Amniotic stem cell (primary cell): ENCODE measurements at regions not wholly inside any gene's neighbourhood (a gene's known extent, or its start where the extent isn't known, plus 50 kb on each side); places are given as distances from the start of the nearest gene placed in this dataset.
"Not testable (repeated sequence)": the region's sequence is repeated elsewhere in the genome, so short reads cannot be mapped to it uniquely, and the experiment has no call there.

Source experiments
- DNase-seq: peaks from one replicate; lab custom pipeline; 2025; lab: John Stamatoyannopoulos, UW

GRCh38 chr16:29130131-29130711 lies 145.4 kb downstream of the LAT start:
- not testable (repeated sequence) for DNase-seq

GRCh38 chr16:29129458-29130038 lies 144.7 kb downstream of the LAT start:
- not testable (repeated sequence) for DNase-seq

GRCh38 chr16:29128732-29129457 lies 144.0 kb downstream of the LAT start:
- DNase-seq = not testable (repeated sequence)

- DNase-seq = not testable (repeated sequence)
These were observed 143.1 kb downstream of the LAT start for GRCh38 chr16:29127806-29128420.

GRCh38 chr16:29126616-29127015 lies 141.8 kb downstream of the LAT start:
- no peak for DNase-seq

GRCh38 chr16:29126057-29126494 lies 141.2 kb downstream of the LAT start:
- DNase-seq = no peak

- no peak for DNase-seq
These were observed 140.0 kb downstream of the LAT start for GRCh38 chr16:29124828-29125227.

- not testable (repeated sequence) for DNase-seq
These were observed 139.3 kb downstream of the LAT start for GRCh38 chr16:29124162-29124561.

GRCh38 chr16:29120680-29121079 lies 135.8 kb downstream of the LAT start:
- not testable (repeated sequence) for DNase-seq

GRCh38 chr16:29118301-29118957 lies 133.6 kb downstream of the LAT start:
- not testable (repeated sequence) for DNase-seq

- no peak for DNase-seq
These were observed 132.8 kb downstream of the LAT start for GRCh38 chr16:29117631-29118030.

- no peak for DNase-seq
These were observed 132.1 kb downstream of the LAT start for GRCh38 chr16:29116980-29117379.

GRCh38 chr16:29116207-29116606 lies 131.4 kb downstream of the LAT start:
- not testable (repeated sequence) for DNase-seq

- not testable (repeated sequence) for DNase-seq
These were observed 130.9 kb downstream of the LAT start for GRCh38 chr16:29115802-29116141.

GRCh38 chr16:29114989-29115801 lies 130.3 kb downstream of the LAT start:
- DNase-seq = peak; percentile 14

GRCh38 chr16:29114574-29114973 lies 129.7 kb downstream of the LAT start:
- no peak for DNase-seq

GRCh38 chr16:29113446-29113845 lies 128.6 kb downstream of the LAT start:
- DNase-seq = not testable (repeated sequence)

GRCh38 chr16:29112755-29113347 lies 128.0 kb downstream of the LAT start:
- no peak for DNase-seq

GRCh38 chr16:29111901-29112680 lies 127.2 kb downstream of the LAT start:
- DNase-seq = not testable (repeated sequence)

GRCh38 chr16:29111421-29111820 lies 126.6 kb downstream of the LAT start:
- DNase-seq = no peak
